Endothelial cell of umbilical vein (primary cell): ENCODE measurements at regions not wholly inside any gene's neighbourhood (a gene's known extent, or its start where the extent isn't known, plus 50 kb on each side); places are given as distances from the start of the nearest gene placed in this dataset.

ENCODE experiments used
- CTCF ChIP-seq, 2 donors: IDR thresholded peaks; 1 replicate in 1 of 2; 2 replicates in 1 of 2; pipeline ENCODE4 v1.5.1; 2011; ENCODE audit warnings: low read length in 2 of 2, mild to moderate bottlenecking in 2 of 2, moderate library complexity in 2 of 2, control low read depth in 1 of 2, inconsistent platforms in 1 of 2, low read depth in 1 of 2; ENCODE audit not compliant: insufficient read depth in 1 of 2; ENCODE audit errors: extremely low read depth in 1 of 2
- FOS ChIP-seq: IDR thresholded peaks from 2 replicates; pipeline ENCODE4 v1.6.1; 2011; ENCODE audit warnings: mild to moderate bottlenecking, low read length, moderate library complexity, borderline replicate concordance; ENCODE audit not compliant: insufficient read depth
- MAX ChIP-seq: IDR thresholded peaks from 2 replicates; pipeline ENCODE4 v1.6.1; 2011; ENCODE audit not compliant: insufficient read depth, insufficient read length
- POLR2A ChIP-seq: IDR thresholded peaks from 2 replicates; pipeline ENCODE4 v1.6.1; 2012; ENCODE audit warnings: low read depth, mild to moderate bottlenecking, control low read depth, low read length
- POLR2AphosphoS5 ChIP-seq: IDR thresholded peaks from 2 replicates; pipeline ENCODE4 v1.6.1; 2012; ENCODE audit warnings: low read depth, mild to moderate bottlenecking, control low read depth, low read length, moderate library complexity; ENCODE audit not compliant: insufficient read depth

GRCh38 chr16:55929181-55929580, 54.0 kb upstream of the CES5A start:
- TF ChIP-seq CTCF (IDR thresholded peaks at IDR 0.05; ENCODE audit: extremely low read depth in 1 of 2, insufficient read depth in 1 of 2, low read depth in 1 of 2, low read length in 2 of 2), result no peak
- TF ChIP-seq FOS, result no peak
- TF ChIP-seq POLR2A, result no peak
- TF ChIP-seq POLR2AphosphoS5, result no peak
- TF ChIP-seq MAX, result no peak
